SK-MEL-5 (cell line): ENCODE measurements at regions not wholly inside any gene's neighbourhood (a gene's known extent, or its start where the extent isn't known, plus 50 kb on each side); places are given as distances from the start of the nearest gene placed in this dataset.
A peak's percentile ranks its signal among the peaks of the same experiment; 100 is the strongest.
"Not testable (repeated sequence)": the region's sequence is repeated elsewhere in the genome, so short reads cannot be mapped to it uniquely, and the experiment has no call there.

Experiments
- DNase-seq: peaks from one replicate; pipeline ENCODE4 v3.0.0-alpha.2; 2016; ENCODE audit warnings: low read depth, low spot score
- in situ Hi-C: cut with HindIII; loops from 2 replicates; pipeline ENCODE4 v1.10.0; 2016; ENCODE audit warnings: low sequenced_read_pairs, high pct_unique_total_duplicates, low pct_unique_long_range_greater_than_20kb

- in situ Hi-C loops, result no loop called here
- DNase-seq, result no peak
Measured at GRCh38 chr22:36088292-36088691, 59.7 kb upstream of the RBFOX2 start.

GRCh38 chr22:36087784-36088183 is 59.2 kb upstream of the RBFOX2 start:
- in situ Hi-C loops, result no loop called here
- DNase-seq, result no peak

- DNase-seq, result no peak
- in situ Hi-C loops, result no loop called here
Measured at GRCh38 chr22:36086629-36087254, 58.1 kb upstream of the RBFOX2 start.

- in situ Hi-C loops, result no loop called here
- peak; percentile 19 for DNase-seq
Measured at GRCh38 chr22:36086170-36086490, 57.5 kb upstream of the RBFOX2 start.

- no peak for DNase-seq
- in situ Hi-C loops, result no loop called here
Measured at GRCh38 chr22:36085476-36086169, 57.0 kb upstream of the RBFOX2 start.

- in situ Hi-C loops, result no loop called here
- no peak for DNase-seq
Measured at GRCh38 chr22:36084717-36085116, 56.1 kb upstream of the RBFOX2 start.

- in situ Hi-C loops, result no loop called here
- no peak for DNase-seq
Measured at GRCh38 chr22:36083056-36083455, 54.4 kb upstream of the RBFOX2 start.

GRCh38 chr22:36081023-36081431 is 52.4 kb upstream of the RBFOX2 start:
- no peak for DNase-seq
- in situ Hi-C loops, result no loop called here

- DNase-seq, in situ Hi-C loops: not testable (repeated sequence)
Measured at GRCh38 chr22:36080281-36080680, 51.7 kb upstream of the RBFOX2 start.

GRCh38 chr22:36079041-36079440 is 50.4 kb upstream of the RBFOX2 start:
- no peak for DNase-seq
- in situ Hi-C loops, result no loop called here
